Smooth muscle cell (in vitro differentiated cells): ENCODE measurements at regions not wholly inside any gene's neighbourhood (a gene's known extent, or its start where the extent isn't known, plus 50 kb on each side); places are given as distances from the start of the nearest gene placed in this dataset.

Experiments used
- DNase-seq: peaks from one replicate; lab custom pipeline; 2025; ENCODE audit not compliant: unreplicated experiment; lab: John Stamatoyannopoulos, UW
- H2AFZ ChIP-seq: fragments of 200-600 bp; sonication (generic); 2 replicates; pipeline ENCODE4 v1.6.0; 2016; ENCODE audit warnings: antibody characterized with exemption, low read depth, mild to moderate bottlenecking
- H3F3A ChIP-seq: fragments of 200-600 bp; sonication (generic); 2 replicates; pipeline ENCODE4 v1.6.0; 2017; ENCODE audit warnings: antibody characterized with exemption, low read depth
- H3K27ac ChIP-seq: fragments of 200-600 bp; sonication (generic); 2 replicates; pipeline ENCODE4 v1.5.1; 2016; ENCODE audit warnings: low read depth, mild to moderate bottlenecking
- H3K27me3 ChIP-seq: fragments of 200-600 bp; sonication (generic); 2 replicates; pipeline ENCODE4 v1.6.1; 2016; ENCODE audit warnings: low read depth, mild to moderate bottlenecking
- H3K36me3 ChIP-seq: fragments of 200-600 bp; sonication (generic); 2 replicates; pipeline ENCODE4 v1.5.1; 2016; ENCODE audit warnings: low read depth
- H3K4me1 ChIP-seq: fragments of 200-600 bp; sonication (generic); 2 replicates; pipeline ENCODE4 v1.5.1; 2016; ENCODE audit warnings: low read depth
- H3K4me2 ChIP-seq: fragments of 200-600 bp; sonication (generic); 2 replicates; pipeline ENCODE4 v1.6.0; 2016; ENCODE audit warnings: mild to moderate bottlenecking
- H3K4me3 ChIP-seq: fragments of 200-600 bp; sonication (generic); 2 replicates; pipeline ENCODE4 v1.5.1; 2016; ENCODE audit warnings: mild to moderate bottlenecking
- H3K79me2 ChIP-seq: fragments of 200-600 bp; sonication (generic); 2 replicates; pipeline ENCODE4 v1.6.0; 2016; ENCODE audit warnings: low read depth, mild to moderate bottlenecking
- H3K9ac ChIP-seq: fragments of 200-600 bp; sonication (generic); 2 replicates; pipeline ENCODE4 v1.6.0; 2016; ENCODE audit warnings: low read depth
- H3K9me3 ChIP-seq: fragments of 200-600 bp; sonication (generic); replicated peaks from 2 replicates; pipeline ENCODE4 v1.5.1; 2016; ENCODE audit warnings: low read depth
- H4K20me1 ChIP-seq: fragments of 200-600 bp; sonication (generic); 2 replicates; pipeline ENCODE4 v1.6.0; 2016; ENCODE audit warnings: low read depth
- WGBS: methylation state at CpG from one replicate; pipeline ENCODE4 v1.1.7; 2016; ENCODE audit warnings: low lambda C conversion rate; 5-methylcytosine and 5-hydroxymethylcytosine counted together
- TF ChIP-seq, protein P1 (sequence below): fragments of 200-600 bp; sonication (generic); IDR thresholded peaks from 2 replicates; pipeline ENCODE4 v1.5.1; 2017; ENCODE audit warnings: borderline replicate concordance, mild to moderate bottlenecking, antibody characterized with exemption; ENCODE audit not compliant: insufficient read depth, poor library complexity, severe bottlenecking

GRCh38 chr13:57862879-57863278 lies 231.3 kb downstream of the PCDH17 start:
- 64% methylated on average over 1 of the region's 1 CpG for WGBS
- DNase-seq: no peak
- H4K20me1 ChIP-seq: no peaks in the 10 kb centered on the region
- no peaks in the 10 kb centered on the region for H3K27me3 ChIP-seq
- no peaks in the 10 kb centered on the region for H3K36me3 ChIP-seq
- no peaks in the 10 kb centered on the region for H3K4me1 ChIP-seq
- TF ChIP-seq, protein P1, sequence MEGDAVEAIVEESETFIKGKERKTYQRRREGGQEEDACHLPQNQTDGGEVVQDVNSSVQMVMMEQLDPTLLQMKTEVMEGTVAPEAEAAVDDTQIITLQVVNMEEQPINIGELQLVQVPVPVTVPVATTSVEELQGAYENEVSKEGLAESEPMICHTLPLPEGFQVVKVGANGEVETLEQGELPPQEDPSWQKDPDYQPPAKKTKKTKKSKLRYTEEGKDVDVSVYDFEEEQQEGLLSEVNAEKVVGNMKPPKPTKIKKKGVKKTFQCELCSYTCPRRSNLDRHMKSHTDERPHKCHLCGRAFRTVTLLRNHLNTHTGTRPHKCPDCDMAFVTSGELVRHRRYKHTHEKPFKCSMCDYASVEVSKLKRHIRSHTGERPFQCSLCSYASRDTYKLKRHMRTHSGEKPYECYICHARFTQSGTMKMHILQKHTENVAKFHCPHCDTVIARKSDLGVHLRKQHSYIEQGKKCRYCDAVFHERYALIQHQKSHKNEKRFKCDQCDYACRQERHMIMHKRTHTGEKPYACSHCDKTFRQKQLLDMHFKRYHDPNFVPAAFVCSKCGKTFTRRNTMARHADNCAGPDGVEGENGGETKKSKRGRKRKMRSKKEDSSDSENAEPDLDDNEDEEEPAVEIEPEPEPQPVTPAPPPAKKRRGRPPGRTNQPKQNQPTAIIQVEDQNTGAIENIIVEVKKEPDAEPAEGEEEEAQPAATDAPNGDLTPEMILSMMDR: no peak
- H3K9me3 ChIP-seq: no peaks in the 10 kb centered on the region
- no peaks in the 10 kb centered on the region for H3K79me2 ChIP-seq
- peaks cover 8% of the 10 kb centered on the region for H3F3A ChIP-seq
- H3K9ac ChIP-seq: no peak overlapping the region
- no peak overlapping the region for H3K27ac ChIP-seq
- H3K4me3 ChIP-seq: no peak overlapping the region
- no peak overlapping the region for H3K4me2 ChIP-seq
- H2AFZ ChIP-seq: no peak overlapping the region

- no peaks in the 10 kb centered on the region for H3K36me3 ChIP-seq
- H4K20me1 ChIP-seq: no peaks in the 10 kb centered on the region
- peaks cover 4% of the 10 kb centered on the region for H3F3A ChIP-seq
- H3K27ac ChIP-seq: no peak overlapping the region
- H3K27me3 ChIP-seq: no peaks in the 10 kb centered on the region
- H3K4me3 ChIP-seq: no peak overlapping the region
- H3K4me2 ChIP-seq: no peak overlapping the region
- no peaks in the 10 kb centered on the region for H3K79me2 ChIP-seq
- TF ChIP-seq, protein P1: no peak
- no peak for DNase-seq
- H3K4me1 ChIP-seq: no peaks in the 10 kb centered on the region
- H3K9me3 ChIP-seq: no peaks in the 10 kb centered on the region
- no peak overlapping the region for H2AFZ ChIP-seq
- H3K9ac ChIP-seq: no peak overlapping the region
- 68% methylated on average over 4 of the region's 4 CpGs for WGBS
Measured at GRCh38 chr13:57865600-57866294, 234.2 kb downstream of the PCDH17 start.

- H3F3A ChIP-seq: no peaks in the 10 kb centered on the region
- 60% methylated on average over 3 of the region's 3 CpGs for WGBS
- no peaks in the 10 kb centered on the region for H3K9me3 ChIP-seq
- H2AFZ ChIP-seq: no peak overlapping the region
- no peaks in the 10 kb centered on the region for H4K20me1 ChIP-seq
- TF ChIP-seq, protein P1: no peak
- H3K36me3 ChIP-seq: no peaks in the 10 kb centered on the region
- H3K27ac ChIP-seq: no peak overlapping the region
- no peaks in the 10 kb centered on the region for H3K79me2 ChIP-seq
- H3K4me2 ChIP-seq: no peak overlapping the region
- H3K27me3 ChIP-seq: no peaks in the 10 kb centered on the region
- DNase-seq: no peak
- H3K4me3 ChIP-seq: no peak overlapping the region
- H3K4me1 ChIP-seq: peaks cover 2% of the 10 kb centered on the region
- H3K9ac ChIP-seq: no peak overlapping the region
Measured at GRCh38 chr13:57874530-57874929, 243.0 kb downstream of the PCDH17 start.

GRCh38 chr13:57877601-57878000 lies 246.1 kb downstream of the PCDH17 start:
- no peaks in the 10 kb centered on the region for H3F3A ChIP-seq
- no peaks in the 10 kb centered on the region for H4K20me1 ChIP-seq
- 75% methylated on average over 2 of the region's 2 CpGs for WGBS
- H3K36me3 ChIP-seq: no peaks in the 10 kb centered on the region
- H2AFZ ChIP-seq: no peak overlapping the region
- peaks cover 2% of the 10 kb centered on the region for H3K4me1 ChIP-seq
- H3K27me3 ChIP-seq: no peaks in the 10 kb centered on the region
- DNase-seq: no peak
- TF ChIP-seq, protein P1: no peak
- no peak overlapping the region for H3K4me2 ChIP-seq
- H3K27ac ChIP-seq: no peak overlapping the region
- H3K9ac ChIP-seq: no peak overlapping the region
- H3K9me3 ChIP-seq: no peaks in the 10 kb centered on the region
- no peak overlapping the region for H3K4me3 ChIP-seq
- H3K79me2 ChIP-seq: no peaks in the 10 kb centered on the region
